Esophagus squamous epithelium (tissue), 4 donors: ENCODE measurements at regions not wholly inside any gene's neighbourhood (a gene's known extent, or its start where the extent isn't known, plus 50 kb on each side); places are given as distances from the start of the nearest gene placed in this dataset.

Experiments used
- CTCF ChIP-seq, 6 experiments: fragments of 450-650 bp in 4 of 6; fragments of 200-600 bp in 2 of 6; sonication (generic) in 2 of 6; IDR thresholded peaks; one replicate each; pipeline ENCODE4 v1.5.1; 2016 to 2019; ENCODE audit warnings: antibody characterized with exemption in 6 of 6, mild to moderate bottlenecking in 4 of 6, moderate library complexity in 4 of 6
- POLR2A ChIP-seq, 4 donors: fragments of 450-650 bp; IDR thresholded peaks; one replicate each; pipeline ENCODE4 v1.6.1; 2017; ENCODE audit warnings: antibody characterized with exemption in 4 of 4, mild to moderate bottlenecking in 4 of 4, moderate library complexity in 3 of 4

- no peak for TF ChIP-seq CTCF (IDR thresholded peaks at IDR 0.05)
- TF ChIP-seq POLR2A (IDR thresholded peaks at IDR 0.05) = no peak
Measured at GRCh38 chr14:22384974-22385526, 204.0 kb downstream of the DAD1 start.
